ENCODE measurements at regions not wholly inside any gene's neighbourhood (a gene's known extent, or its start where the extent isn't known, plus 50 kb on each side); places are given as distances from the start of the nearest gene placed in this dataset.

- TF ChIP-seq CTCF (conservative IDR thresholded peaks at IDR 0.05; ENCODE audit: low read length) (no peak), EZH2phosphoT487 (IDR thresholded peaks at IDR 0.05; ENCODE audit: borderline replicate concordance, low read depth, low read length) (no peak)
These were observed 156.9 kb downstream of the PTPN11 start for GRCh38 chr12:112575559-112576067.
